Stimulated activated naive CD8-positive, alpha-beta T cell treated with anti-CD3 and anti-CD28 coated beads, Interleukin-15, amount 100 ng/mL, for 72 hours (primary cell): ENCODE measurements at regions not wholly inside any gene's neighbourhood (a gene's known extent, or its start where the extent isn't known, plus 50 kb on each side); places are given as distances from the start of the nearest gene placed in this dataset.

Experiments used
- ATAC-seq: fragments of 150-1000 bp; cut with Tn5 transposase; 2 replicates; pipeline ENCODE4 v1.10.0; 2021; ENCODE audit warnings: mild to moderate bottlenecking, moderate library complexity
- DNase-seq, 2 donors: peaks; one replicate each; pipeline ENCODE4 v3.0.0; 2021 to 2022
- H3K27ac Mint-ChIP-seq, 2 donors: one replicate each; pipeline ENCODE4 v1.8.0; 2022; ENCODE audit warnings: mild to moderate bottlenecking in 2 of 2, mixed read lengths in 2 of 2, moderate library complexity in 2 of 2
- H3K27me3 Mint-ChIP-seq: one replicate; pipeline ENCODE4 v1.8.0; 2022; ENCODE audit warnings: mixed read lengths
- H3K4me1 Mint-ChIP-seq: one replicate; pipeline ENCODE4 v1.8.0; 2022; ENCODE audit warnings: mild to moderate bottlenecking, mixed read lengths
- H3K4me3 Mint-ChIP-seq, 2 donors: one replicate each; pipeline ENCODE4 v1.8.0; 2022; ENCODE audit warnings: mild to moderate bottlenecking in 2 of 2, mixed read lengths in 2 of 2, moderate library complexity in 1 of 2
- H3K9me3 Mint-ChIP-seq, 2 donors: one replicate each; pipeline ENCODE4 v1.8.0; 2022; ENCODE audit warnings: mixed read lengths in 2 of 2

DNA sequence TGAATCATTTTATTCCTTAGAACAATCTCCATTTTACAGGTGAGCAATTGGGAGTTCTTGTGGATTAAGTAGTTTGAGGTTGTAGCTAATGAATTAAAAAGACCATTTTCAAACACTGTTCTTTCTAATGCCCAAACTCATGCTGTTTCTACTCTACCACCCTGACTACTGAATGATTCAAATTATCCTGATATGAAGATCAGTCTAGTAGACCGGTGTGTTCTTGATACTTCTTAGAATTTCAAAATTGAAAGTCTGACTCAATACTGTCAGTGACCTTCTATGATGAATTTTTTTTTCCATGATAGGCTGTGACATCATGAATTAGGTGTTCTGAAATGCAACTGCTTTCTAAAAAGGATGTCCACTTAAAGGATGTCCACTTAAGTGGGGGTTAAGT lies 515.5 kb downstream of the DMAC1 start:
- no peak for DNase-seq
- peak; percentile 98 for ATAC-seq
- H3K27ac Mint-ChIP-seq, result no peak overlapping the region
- peaks cover 76% of the 10 kb centered on the region for H3K27me3 Mint-ChIP-seq
- H3K4me1 Mint-ChIP-seq, result peaks cover 13% of the 10 kb centered on the region
- peaks cover 16 to 34% of the 10 kb centered on the region in 2 donors for H3K9me3 Mint-ChIP-seq
- no peak overlapping the region for H3K4me3 Mint-ChIP-seq

- H3K9me3 Mint-ChIP-seq, result no peaks in the 10 kb centered on the region
- peaks cover 38% of the 10 kb centered on the region for H3K27me3 Mint-ChIP-seq
- H3K27ac Mint-ChIP-seq, result no peak overlapping the region
- DNase-seq (no peak), ATAC-seq (no peak)
- no peak overlapping the region for H3K4me3 Mint-ChIP-seq
- H3K4me1 Mint-ChIP-seq, result no peaks in the 10 kb centered on the region
Measured at GRCh38 chr9:7273575-7273974, 515.8 kb downstream of the KDM4C start.

- H3K4me1 Mint-ChIP-seq, result no peaks in the 10 kb centered on the region
- H3K9me3 Mint-ChIP-seq, result no peaks in the 10 kb centered on the region
- DNase-seq (no peak), ATAC-seq (no peak)
- no peak overlapping the region for H3K4me3 Mint-ChIP-seq
- H3K27me3 Mint-ChIP-seq, result peaks cover 51% of the 10 kb centered on the region
- H3K27ac Mint-ChIP-seq, result no peak overlapping the region
Measured at GRCh38 chr9:7266911-7267595, 509.3 kb downstream of the KDM4C start.

- H3K27me3 Mint-ChIP-seq, result peaks cover 48% of the 10 kb centered on the region
- no peak for ATAC-seq
- H3K4me1 Mint-ChIP-seq, result no peaks in the 10 kb centered on the region
- no peak for DNase-seq
- H3K4me3 Mint-ChIP-seq, result no peak overlapping the region
- no peaks in the 10 kb centered on the region for H3K9me3 Mint-ChIP-seq
- H3K27ac Mint-ChIP-seq, result no peak overlapping the region
Measured at GRCh38 chr9:7265181-7265580, 507.4 kb downstream of the KDM4C start.

DNA sequence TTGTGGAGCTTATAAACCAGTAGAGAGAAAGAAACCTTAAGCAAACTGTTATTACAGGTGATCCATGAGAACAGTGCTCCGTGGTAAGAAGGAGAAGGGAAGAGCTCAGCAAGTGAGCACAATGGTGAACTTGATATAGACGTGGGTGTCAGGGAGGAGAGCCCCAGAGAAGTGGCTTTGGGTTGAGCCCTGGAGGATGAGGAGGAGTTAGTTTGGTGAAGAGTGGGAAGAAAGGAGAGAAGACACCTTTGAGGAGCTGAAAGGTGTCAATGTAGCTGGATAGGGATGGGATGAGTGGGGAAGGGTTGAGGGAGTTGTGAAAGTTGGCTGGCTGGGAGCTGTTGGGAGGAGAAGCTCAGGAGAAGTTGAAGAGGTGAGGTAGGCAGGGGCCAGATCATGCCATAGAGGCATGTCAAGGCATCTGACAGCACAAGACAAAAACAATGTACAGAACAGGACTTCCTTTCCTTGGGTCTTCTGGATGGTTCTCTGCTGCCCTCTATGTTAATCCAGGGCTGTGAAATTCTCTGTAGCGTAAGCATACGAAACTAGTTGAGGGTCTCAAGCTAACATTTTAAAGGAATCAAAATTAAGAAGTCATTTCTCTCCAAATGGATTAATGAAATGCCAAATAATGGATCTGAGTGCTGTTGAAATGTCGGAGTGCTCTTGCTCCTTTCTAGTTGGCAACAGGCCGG lies 501.9 kb downstream of the KDM4C start:
- ATAC-seq (no peak), DNase-seq (no peak)
- Mint-ChIP-seq H3K4me1 (no peaks in the 10 kb centered on the region), H3K4me3 (no peak overlapping the region), H3K27me3 (peaks cover 43% of the 10 kb centered on the region), H3K9me3 (no peaks in the 10 kb centered on the region), H3K27ac (peak overlapping the region in 1 of 2 donors; percentile 1)

GRCh38 chr9:7258688-7259396 lies 501.1 kb downstream of the KDM4C start:
- H3K4me1 Mint-ChIP-seq, result no peaks in the 10 kb centered on the region
- DNase-seq (no peak), ATAC-seq (no peak)
- H3K4me3 Mint-ChIP-seq, result no peak overlapping the region
- peaks cover 42% of the 10 kb centered on the region for H3K27me3 Mint-ChIP-seq
- no peak overlapping the region for H3K27ac Mint-ChIP-seq
- H3K9me3 Mint-ChIP-seq, result no peaks in the 10 kb centered on the region

DNA sequence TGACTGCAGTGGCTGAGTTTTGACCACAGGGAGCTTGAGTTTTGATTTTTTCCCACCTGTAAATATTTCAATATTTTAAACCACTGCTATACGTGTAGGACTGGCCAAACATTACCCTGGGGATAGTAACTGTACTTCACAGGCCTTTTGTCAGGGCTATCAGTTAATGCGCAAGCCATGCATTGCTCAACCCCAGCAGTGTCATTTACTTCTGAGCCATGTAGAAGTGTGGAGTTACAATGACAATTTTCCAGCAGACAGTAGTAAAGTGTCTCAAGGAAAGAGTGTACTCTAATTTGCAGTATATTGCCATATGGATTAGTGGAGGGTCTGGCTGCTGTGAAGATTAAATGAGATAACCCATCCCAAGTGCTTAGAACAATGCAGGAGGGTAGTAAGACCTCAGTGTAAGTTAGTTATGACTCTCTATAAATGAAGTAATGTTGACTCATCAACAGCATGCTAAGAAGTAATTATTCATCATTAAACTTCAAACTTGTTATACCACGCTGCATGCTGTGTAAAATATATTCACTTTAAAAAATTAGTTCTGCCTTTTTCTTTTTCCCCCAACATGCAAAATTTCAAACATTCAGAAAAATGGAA lies 489.2 kb downstream of the KDM4C start:
- peaks cover 11% of the 10 kb centered on the region for H3K27me3 Mint-ChIP-seq
- H3K9me3 Mint-ChIP-seq, result peaks cover 0 to 3% of the 10 kb centered on the region in 2 donors
- no peak for DNase-seq
- H3K4me3 Mint-ChIP-seq, result no peak overlapping the region
- H3K27ac Mint-ChIP-seq, result no peak overlapping the region
- peak; percentile 58 for ATAC-seq
- H3K4me1 Mint-ChIP-seq, result no peaks in the 10 kb centered on the region

DNA sequence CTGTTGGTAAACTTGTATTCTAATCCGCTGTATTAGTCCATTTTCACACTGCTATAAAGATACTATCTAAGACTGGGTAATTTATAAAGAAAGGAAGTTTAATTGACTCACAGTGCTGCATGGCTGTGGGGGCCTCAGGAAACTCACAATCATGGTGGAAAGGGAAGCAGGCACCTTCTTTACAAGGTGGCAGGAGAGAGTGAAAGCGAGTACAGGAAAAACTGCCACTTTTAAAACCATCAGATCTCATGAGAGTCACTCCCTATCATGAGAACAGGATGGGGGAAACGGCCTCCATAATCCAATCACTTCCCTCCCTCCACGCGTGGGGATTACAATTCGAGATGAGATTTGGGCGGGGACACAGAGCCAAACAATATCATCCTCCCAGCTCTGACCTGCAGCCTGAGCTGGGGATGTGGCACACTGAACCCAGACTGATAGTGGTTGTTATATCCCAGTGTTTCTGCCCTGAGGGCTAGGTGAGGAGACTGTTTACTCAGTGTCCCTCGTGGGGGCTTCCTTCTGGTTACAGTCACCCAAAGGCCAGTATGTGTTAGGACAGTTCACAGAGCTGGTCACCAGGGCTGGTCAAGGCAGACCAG lies 488.3 kb downstream of the KDM4C start:
- no peaks in the 10 kb centered on the region for H3K9me3 Mint-ChIP-seq
- peak overlapping the region in 1 of 2 donors; percentile 16 for H3K27ac Mint-ChIP-seq
- DNase-seq (no peak), ATAC-seq (no peak)
- H3K4me3 Mint-ChIP-seq, result no peak overlapping the region
- no peaks in the 10 kb centered on the region for H3K4me1 Mint-ChIP-seq
- H3K27me3 Mint-ChIP-seq, result peaks cover 11% of the 10 kb centered on the region

DNA sequence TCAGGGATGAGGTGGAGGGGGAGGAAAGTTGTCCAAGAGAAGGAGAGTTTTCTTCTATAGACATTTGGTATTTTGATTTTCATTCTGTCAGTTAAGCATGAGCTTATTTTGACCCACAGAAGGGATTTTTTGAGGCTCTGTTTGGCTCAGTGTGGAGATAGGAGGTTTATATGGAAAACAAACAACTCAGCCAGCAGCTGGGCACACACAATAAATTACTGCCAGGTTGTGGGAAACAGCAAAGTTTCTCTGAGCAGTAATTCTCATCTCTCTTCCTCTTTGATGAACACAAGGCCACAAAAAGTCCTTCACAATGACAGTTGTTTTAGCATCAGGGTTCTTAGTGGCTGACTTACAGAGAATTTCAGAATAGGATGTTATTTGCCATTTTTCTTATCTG lies 486.1 kb downstream of the KDM4C start:
- Mint-ChIP-seq H3K4me1 (no peaks in the 10 kb centered on the region), H3K27ac (no peak overlapping the region), H3K27me3 (peaks cover 11% of the 10 kb centered on the region), H3K9me3 (peaks cover 4 to 11% of the 10 kb centered on the region in 2 donors), H3K4me3 (no peak overlapping the region)
- ATAC-seq (no peak), DNase-seq (no peak)

DNA sequence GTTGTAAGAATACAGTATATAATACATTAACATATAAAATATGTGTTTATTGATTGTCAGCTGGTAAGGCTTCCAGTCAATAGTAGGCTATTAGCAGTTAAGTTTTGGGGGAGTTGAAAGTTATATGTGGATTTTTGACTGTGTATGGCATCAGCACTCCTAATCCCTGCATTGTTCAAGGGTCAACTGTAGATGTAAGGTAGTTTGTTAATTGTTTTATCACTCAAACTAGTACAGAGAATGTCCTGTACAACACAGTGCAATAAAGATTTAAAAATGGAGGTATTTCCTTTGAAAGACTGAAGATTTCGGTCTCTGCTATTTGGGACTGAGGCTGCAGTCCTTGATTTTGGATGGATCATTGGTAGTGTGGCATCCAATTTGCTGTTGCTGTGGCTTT lies 484.4 kb downstream of the KDM4C start:
- ATAC-seq, result no peak
- H3K4me3 Mint-ChIP-seq, result no peak overlapping the region

GRCh38 chr9:7241694-7242093 lies 483.9 kb downstream of the KDM4C start:
- H3K27ac Mint-ChIP-seq, result no peak overlapping the region
- peaks cover 11% of the 10 kb centered on the region for H3K27me3 Mint-ChIP-seq
- DNase-seq (no peak), ATAC-seq (no peak)
- no peak overlapping the region for H3K4me3 Mint-ChIP-seq
- no peaks in the 10 kb centered on the region for H3K4me1 Mint-ChIP-seq
- peaks cover 4 to 11% of the 10 kb centered on the region in 2 donors for H3K9me3 Mint-ChIP-seq

More for the DNA sequence above, 484.4 kb downstream of the KDM4C start:
- H3K27me3 Mint-ChIP-seq, result peaks cover 11% of the 10 kb centered on the region
- H3K9me3 Mint-ChIP-seq, result peaks cover 4 to 11% of the 10 kb centered on the region in 2 donors
- no peak for DNase-seq
- H3K27ac Mint-ChIP-seq, result no peak overlapping the region
- no peaks in the 10 kb centered on the region for H3K4me1 Mint-ChIP-seq

DNA sequence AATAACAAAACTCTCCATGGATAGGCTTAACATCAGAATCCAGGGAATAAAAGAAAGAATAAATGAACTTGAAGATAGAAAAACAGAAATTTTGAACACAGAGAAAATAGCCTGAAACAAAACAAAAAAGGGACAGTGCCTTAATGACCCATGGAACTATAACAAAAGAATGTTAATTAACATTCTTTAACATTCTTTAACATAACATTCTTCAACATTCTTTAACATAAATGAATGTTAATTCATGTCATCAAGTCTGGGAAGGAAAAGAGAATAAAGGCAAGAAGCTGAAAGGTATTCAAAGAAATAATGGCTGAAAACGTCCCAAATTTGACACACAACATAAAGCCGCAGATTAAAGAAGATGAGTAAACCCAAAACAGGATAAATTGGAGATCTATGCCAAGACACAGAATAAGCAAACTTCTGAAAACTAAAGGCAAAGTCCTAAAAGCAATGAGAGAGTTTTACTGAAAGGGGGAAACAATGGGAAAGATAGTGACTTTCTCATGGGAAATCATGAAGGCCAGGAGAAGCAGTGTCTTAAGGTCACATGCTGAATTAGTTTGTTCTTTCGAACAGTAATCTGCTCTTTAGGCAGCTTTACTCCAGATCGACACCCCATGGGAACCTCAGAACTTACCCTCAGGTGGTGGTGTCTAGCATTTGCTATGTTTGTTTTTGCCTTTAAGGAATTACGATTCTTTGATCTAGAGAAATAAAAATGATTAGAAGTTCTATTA lies 483.0 kb downstream of the KDM4C start:
- ATAC-seq, result no peak
- no peak overlapping the region for H3K4me3 Mint-ChIP-seq
- no peaks in the 10 kb centered on the region for H3K4me1 Mint-ChIP-seq
- peaks cover 6% of the 10 kb centered on the region for H3K27me3 Mint-ChIP-seq
- DNase-seq, result no peak
- H3K9me3 Mint-ChIP-seq, result peaks cover 4 to 11% of the 10 kb centered on the region in 2 donors
- no peak overlapping the region for H3K27ac Mint-ChIP-seq

- Mint-ChIP-seq H3K4me3 (no peak overlapping the region), H3K4me1 (no peaks in the 10 kb centered on the region), H3K9me3 (peaks cover 4 to 11% of the 10 kb centered on the region in 2 donors), H3K27ac (no peak overlapping the region), H3K27me3 (no peaks in the 10 kb centered on the region)
- ATAC-seq (no peak), DNase-seq (no peak)
Measured at GRCh38 chr9:7239708-7240107, 481.9 kb downstream of the KDM4C start.

- Mint-ChIP-seq H3K9me3 (peaks cover 4 to 11% of the 10 kb centered on the region in 2 donors), H3K27ac (no peak overlapping the region), H3K27me3 (no peaks in the 10 kb centered on the region), H3K4me3 (no peak overlapping the region), H3K4me1 (no peaks in the 10 kb centered on the region)
- DNase-seq, result no peak
- no peak for ATAC-seq
Measured at GRCh38 chr9:7238247-7238637, 480.5 kb downstream of the KDM4C start.
